SHP77 treated with DMSO at 0.1 percent for 48 hours (cell line): ENCODE measurements at regions not wholly inside any gene's neighbourhood (a gene's known extent, or its start where the extent isn't known, plus 50 kb on each side); places are given as distances from the start of the nearest gene placed in this dataset.

Experiments used
- DNase-seq: peaks from one replicate; lab custom pipeline; 2025; lab: John Stamatoyannopoulos, UW

- no peak for DNase-seq
Measured at GRCh38 chr2:12795851-12796250, 79.1 kb downstream of the TRIB2 start.

- DNase-seq: no peak
Measured at GRCh38 chr2:12796657-12797056, 79.9 kb downstream of the TRIB2 start.

DNA sequence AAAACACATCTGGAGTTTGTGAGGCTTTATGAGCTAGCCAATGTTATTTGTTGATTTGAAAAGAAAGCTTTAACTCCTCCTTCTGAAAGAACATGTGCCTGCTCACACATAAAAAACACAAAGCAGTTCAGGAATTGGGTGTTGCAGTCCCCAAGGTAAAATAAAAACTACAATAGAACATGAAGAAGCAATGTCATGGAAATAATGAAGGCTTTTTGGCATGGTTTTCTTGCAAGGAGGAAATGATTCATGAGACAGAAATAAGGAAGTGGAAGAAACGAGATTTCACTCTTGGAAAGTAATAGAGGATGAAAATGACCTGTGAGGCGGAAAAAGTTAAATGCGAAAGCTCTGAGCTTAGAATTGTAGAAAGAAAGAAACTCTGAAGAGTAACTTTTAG, 81.1 kb downstream of the TRIB2 start:
- no peak for DNase-seq

- no peak for DNase-seq
Measured at GRCh38 chr2:12803607-12804006, 86.9 kb downstream of the TRIB2 start.

DNA sequence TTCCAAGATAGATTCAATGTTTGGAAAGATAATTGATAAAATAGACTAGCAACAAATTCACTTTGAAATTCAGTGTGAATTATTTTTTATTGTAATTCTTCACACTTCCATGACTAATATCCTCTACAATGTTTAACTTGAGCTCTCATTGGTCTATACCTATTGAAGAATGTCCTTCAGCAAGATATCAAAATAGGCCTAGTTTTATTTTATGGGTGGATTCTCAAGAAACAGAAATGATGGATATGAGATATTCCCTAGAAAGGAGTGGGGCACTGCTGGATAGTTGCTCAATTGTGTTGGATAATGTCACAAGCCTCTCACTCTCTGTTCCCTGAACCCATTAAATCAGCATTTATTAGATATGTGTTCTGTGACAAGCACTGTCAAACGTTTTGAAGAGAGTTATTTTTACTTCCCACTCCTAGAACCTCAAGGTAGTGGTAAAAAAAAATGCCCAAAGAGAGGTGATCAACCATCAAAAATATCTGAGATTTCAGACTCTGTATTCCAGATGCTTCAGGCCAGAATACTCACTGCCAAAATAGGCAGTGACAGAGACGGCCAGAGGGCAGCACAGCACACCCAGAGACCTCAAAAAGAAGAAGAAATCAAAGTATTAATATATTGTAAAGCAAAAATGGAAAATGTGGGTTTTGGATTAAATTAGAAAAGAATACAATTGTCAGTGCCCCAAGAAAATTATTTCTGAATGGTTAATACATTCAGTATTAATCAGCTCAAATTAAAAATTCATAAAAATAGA, 87.5 kb downstream of the TRIB2 start:
- no peak for DNase-seq

DNA sequence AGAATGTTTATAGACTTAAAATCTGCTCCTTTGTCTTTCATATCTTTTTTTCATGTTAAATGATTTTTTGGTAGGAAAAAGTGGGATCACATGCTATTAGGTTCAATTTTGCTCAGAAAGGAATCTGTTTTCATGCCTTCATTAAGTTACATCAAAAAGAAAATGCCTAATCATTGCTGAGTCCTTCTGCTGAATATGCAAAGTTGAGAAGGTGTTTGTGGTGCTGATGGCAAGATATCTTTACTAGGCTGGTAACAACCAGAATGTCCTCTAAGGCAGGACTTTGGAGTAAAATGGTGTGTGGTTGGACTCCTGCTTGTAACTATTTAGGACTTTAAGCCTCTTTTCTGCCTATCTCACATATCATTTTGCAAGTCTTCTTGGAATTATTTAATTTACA, 88.3 kb downstream of the TRIB2 start:
- DNase-seq: no peak

DNA sequence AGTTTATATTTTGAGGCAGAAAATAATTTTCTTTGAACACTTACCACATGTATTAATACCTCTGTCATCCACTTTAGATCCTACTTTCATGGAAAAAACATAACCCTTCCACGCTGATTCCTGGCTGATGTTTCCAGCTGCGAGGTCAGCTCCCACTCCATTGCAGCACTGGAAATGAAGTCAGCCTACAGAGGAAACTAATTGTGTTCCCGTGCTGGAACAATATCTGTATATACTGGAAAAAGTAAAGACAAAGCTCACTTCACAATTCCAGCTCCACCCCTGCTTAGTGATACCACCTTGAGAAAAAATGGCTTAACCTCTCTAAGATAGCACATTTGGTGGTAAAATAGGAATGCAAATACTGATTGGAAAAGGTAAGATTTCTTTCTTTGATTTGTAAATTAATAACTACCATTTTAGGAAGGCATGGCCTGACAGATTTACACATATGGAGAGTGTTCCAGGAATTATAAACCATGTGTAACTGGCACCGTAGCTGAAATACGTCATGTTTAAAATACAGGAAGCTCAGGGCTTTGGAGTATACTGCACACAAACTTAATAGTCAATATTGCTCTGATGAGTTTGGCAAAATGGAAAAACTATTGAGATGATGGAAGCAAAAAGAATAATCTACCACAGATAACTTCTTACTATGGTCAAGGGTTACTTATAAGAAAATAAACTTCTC, 90.0 kb downstream of the TRIB2 start:
- no peak for DNase-seq

DNA sequence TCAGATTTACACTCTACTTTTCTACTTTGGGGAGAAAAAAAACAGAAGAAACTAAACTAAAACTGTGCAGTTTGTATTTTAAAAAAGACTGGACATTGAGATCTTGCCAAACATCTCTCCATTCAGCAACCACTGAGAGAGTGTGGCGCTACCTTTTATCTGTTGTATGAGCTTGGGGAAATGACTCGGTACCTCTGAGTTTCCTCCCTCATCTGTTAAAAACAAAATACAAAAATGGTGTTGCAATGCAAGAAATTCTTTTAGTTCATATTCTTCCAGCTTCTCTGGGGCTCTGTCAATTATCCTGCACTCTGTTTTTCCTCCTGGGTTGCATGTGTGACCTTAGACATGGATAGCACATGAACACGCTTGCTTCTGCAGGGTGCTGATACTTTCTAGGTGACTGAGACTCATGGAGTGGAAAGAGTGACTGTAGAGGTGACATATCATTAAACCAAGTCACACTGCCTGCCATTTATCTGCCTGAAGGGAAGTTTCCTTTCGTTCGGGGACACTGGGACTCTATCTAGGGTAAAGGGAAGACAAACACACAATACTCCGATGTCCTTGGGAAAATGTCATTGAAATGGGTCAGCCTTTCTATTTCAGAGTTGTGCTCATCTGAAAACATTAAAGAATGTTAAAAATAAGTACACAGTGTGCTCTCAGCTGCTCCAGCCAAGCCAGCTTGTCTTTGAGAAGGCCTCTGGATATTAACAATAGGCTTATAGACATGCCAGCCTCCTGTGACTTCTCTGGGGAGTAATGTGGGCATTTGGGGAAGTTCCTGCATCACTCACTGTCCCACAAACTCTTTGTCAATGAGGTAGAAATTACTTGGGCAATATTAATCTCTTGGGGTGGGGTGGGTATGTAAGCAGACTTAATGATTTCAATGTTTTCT, 91.4 kb downstream of the TRIB2 start:
- DNase-seq: no peak

- no peak for DNase-seq
Measured at GRCh38 chr2:12809526-12809925, 92.8 kb downstream of the TRIB2 start.

DNA sequence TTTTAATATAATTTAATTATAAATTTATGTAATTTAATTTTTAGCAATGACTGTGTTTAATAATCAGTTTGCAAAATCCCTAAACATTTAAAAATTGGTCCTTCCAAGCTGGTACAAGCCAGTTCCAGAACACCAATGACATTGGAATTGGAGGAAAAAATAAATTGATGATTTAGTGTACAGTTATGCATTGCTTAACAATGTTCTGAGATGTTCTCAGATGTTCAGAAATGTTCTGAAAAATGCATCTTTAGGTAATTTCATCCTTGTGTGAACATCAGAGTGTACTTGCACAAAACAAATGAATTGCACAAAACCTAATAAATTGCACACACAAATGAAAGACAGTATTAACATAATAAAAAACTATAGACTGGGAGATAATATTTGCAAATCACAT, 95.2 kb downstream of the TRIB2 start:
- no peak for DNase-seq

- no peak for DNase-seq
Measured at GRCh38 chr2:12813166-12813565, 96.4 kb downstream of the TRIB2 start.

GRCh38 chr2:12816379-12817306, 99.9 kb downstream of the TRIB2 start:
- DNase-seq: no peak

- no peak for DNase-seq
Measured at GRCh38 chr2:12817870-12818269, 101.1 kb downstream of the TRIB2 start.

DNA sequence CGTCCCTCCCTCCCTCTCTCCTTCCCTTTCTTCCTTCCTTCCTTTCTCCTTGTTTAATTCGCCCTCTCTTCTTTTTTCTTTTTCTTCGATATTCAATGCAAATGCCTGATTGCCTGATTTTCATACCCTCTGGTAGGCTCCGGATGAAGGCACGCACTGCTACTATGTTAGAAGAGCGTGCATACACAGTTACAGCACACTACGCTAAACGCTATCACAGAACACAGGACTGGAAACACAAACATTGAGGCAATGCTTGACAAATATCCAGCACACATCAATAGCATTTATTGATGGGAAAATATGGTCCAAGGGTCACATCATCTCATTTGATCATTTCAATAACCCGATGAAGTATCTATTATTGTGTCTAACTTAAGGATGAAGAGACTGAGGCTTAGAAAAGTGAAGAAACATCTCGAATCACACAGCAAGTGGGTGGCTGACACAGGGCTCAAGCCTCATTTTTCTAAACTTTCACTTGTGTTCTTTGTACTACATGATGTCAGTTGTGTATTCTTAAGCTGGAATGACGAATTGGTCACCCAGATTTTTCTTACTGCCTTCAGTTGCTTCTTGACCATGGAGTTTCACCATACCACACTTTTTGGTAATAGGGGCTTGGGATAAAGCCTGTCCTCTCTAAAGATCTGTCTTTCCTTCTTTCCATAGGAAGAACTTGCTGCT, 101.8 kb downstream of the TRIB2 start:
- no peak for DNase-seq

DNA sequence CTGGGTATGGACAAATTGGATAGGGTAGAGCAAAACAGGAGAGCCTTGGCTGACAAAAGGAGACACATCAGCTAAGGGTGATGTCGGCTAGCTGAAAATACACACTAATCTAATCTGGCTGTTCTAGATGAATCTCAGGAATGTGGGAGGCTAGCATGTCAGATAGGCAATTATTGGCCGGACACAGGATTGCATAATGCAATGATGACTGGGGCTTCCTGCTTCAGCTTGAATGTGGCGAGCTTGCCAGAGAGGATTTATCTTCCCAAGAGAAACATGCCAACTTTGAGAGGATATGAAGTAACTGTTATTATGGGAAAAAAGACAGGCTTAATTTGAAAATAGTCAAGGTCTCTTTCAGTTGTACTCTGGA, 102.4 kb downstream of the TRIB2 start:
- DNase-seq: no peak

DNA sequence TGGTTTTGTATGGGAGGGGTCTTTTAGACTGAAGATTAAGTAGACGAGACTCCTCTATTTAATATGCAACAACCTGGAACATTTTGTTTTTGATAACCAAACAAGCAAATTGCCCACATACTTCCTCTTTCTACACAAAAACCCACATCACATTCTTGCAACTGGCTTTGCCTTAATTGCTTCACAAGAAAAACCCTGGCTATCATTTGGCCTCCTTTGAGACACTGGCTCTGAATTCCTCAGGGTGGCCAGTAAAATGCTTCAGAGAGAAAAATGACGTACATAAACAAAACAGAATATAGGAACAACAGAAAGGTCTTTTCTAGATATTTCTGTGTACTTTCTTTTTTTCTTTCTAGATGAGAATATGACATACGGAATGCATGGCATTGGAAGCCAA, 103.0 kb downstream of the TRIB2 start:
- DNase-seq: no peak

GRCh38 chr2:12821656-12822055, 104.9 kb downstream of the TRIB2 start:
- DNase-seq: no peak

DNA sequence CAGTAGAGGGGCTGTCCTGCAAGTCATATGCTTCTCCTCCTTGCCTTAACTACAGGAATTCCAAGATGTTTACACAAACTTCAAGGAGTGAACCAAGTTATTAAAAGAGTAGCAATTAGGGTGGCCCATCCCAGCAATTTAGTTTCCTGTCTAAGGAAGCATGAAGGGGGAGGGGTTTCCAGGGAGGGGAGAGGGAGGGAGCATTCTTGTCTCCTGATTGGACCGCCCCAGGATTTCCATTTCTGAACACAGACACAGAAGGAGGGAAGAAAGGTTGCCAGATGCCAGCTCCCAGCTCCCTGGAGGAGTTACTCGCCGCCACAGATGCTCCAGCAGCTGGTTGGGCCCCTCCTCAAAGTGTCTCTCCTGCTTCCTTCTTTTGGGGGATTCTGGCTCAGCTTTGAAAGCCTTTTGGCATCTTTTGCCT, 107.6 kb downstream of the TRIB2 start:
- no peak for DNase-seq

DNA sequence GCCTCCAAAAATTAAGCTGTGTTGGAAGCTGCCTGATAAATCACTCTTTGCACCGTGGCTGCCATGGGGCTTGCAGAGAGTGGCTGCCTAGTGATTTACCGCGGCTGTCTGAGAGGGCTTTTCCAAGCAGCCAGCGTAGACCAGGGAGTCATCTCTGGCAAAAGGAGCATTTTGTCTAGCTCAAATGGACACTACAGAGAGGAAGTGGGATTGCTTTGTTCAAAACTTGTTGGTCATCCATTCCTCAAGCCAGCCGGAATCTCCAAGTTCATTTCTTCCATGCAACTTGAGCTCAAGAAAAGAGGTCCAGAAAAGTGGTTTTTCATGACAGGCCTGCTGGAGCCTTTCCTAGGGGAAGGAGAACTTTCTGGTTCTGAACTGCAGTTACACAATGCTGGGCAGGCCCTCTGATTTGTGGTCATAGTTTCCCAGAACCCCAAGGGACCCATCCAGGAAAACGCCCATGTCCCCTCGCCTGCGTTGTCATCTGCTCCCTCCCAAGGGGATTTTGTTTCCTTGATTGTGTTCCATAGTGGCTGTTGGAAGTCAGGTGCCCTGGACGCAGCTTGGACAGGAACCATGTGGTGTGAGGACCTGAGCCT, 108.1 kb downstream of the TRIB2 start:
- DNase-seq: no peak

DNA sequence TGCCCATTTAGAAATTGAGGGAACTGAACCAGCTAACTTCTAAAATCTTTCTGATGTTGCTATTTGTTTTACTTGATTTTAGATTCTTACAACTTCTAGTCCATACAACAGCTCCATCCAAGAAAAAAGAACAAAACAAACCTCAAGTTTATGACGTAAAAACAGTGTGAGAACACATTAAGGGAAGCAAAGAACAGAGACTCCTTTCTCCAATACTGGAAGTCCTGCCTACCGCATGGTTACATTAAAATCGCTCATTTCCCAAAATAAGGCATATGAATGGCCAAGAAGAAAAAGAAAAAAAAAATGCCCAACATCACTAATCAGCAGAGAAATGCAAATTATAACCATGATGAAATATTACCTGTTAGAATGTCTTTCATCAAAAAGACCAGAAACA, 110.0 kb downstream of the TRIB2 start:
- no peak for DNase-seq

GRCh38 chr2:12827721-12828120, 111.0 kb downstream of the TRIB2 start:
- DNase-seq: no peak
